Esophagus squamous epithelium (tissue), 4 donors: ENCODE measurements at regions not wholly inside any gene's neighbourhood (a gene's known extent, or its start where the extent isn't known, plus 50 kb on each side); places are given as distances from the start of the nearest gene placed in this dataset.

ENCODE experiments used
- CTCF ChIP-seq, 6 experiments: fragments of 450-650 bp in 4 of 6; fragments of 200-600 bp in 2 of 6; sonication (generic) in 2 of 6; IDR thresholded peaks; one replicate each; pipeline ENCODE4 v1.5.1; 2016 to 2019; ENCODE audit warnings: antibody characterized with exemption in 6 of 6, mild to moderate bottlenecking in 4 of 6, moderate library complexity in 4 of 6
- POLR2A ChIP-seq, 4 donors: fragments of 450-650 bp; IDR thresholded peaks; one replicate each; pipeline ENCODE4 v1.6.1; 2017; ENCODE audit warnings: antibody characterized with exemption in 4 of 4, mild to moderate bottlenecking in 4 of 4, moderate library complexity in 3 of 4

GRCh38 chr19:28234637-28235036 is 978.3 kb downstream of the UQCRFS1 start:
- TF ChIP-seq CTCF (IDR thresholded peaks at IDR 0.05) = no peak
- TF ChIP-seq POLR2A (IDR thresholded peaks at IDR 0.05) = no peak
